GM10248 (cell line): ENCODE measurements at regions not wholly inside any gene's neighbourhood (a gene's known extent, or its start where the extent isn't known, plus 50 kb on each side); places are given as distances from the start of the nearest gene placed in this dataset.

Source experiments
- CTCF ChIA-PET: fragments of 300-600 bp; sonication (Branson Sonifier 250); formaldehyde crosslinking; extraction: SDS; loops from one replicate; lab custom pipeline; 2021; ENCODE audit warnings: antibody characterized with exemption; lab: Yijun Ruan, JAX
- POLR2A ChIA-PET: fragments of 350-650 bp; sonication (Branson Sonifier 250); formaldehyde crosslinking; extraction: SDS; loops from one replicate; lab custom pipeline; 2020; ENCODE audit warnings: antibody characterized with exemption; lab: Yijun Ruan, JAX
- DNase-seq: peaks from one replicate; pipeline ENCODE4 v3.0.0; 2012; ENCODE audit errors: extremely low spot score
- CTCF ChIP-seq: IDR thresholded peaks from 2 replicates; pipeline ENCODE4 v1.5.1; 2012; ENCODE audit warnings: mild to moderate bottlenecking, low read depth; ENCODE audit errors: extremely low read depth, missing control alignments, control extremely low read depth

GRCh38 chr2:58812771-58813344, 571.7 kb upstream of the FANCL start:
- ChIA-PET CTCF (interaction anchor here (1.4 kb wide), 1 partner anchor 8 kb away, joined by 3 read pairs; no protein-coding TSS in a partner anchor), POLR2A (no interaction called here)
- no peak for DNase-seq
- TF ChIP-seq CTCF, result no peak

GRCh38 chr2:58805126-58805525, 564.0 kb upstream of the FANCL start:
- POLR2A ChIA-PET, result no interaction called here
- CTCF ChIA-PET, result no interaction called here
- no peak for TF ChIP-seq CTCF

GRCh38 chr2:58803192-58803591, 562.1 kb upstream of the FANCL start:
- TF ChIP-seq CTCF, result no peak
- ChIA-PET CTCF (no interaction called here), POLR2A (no interaction called here)
- DNase-seq, result no peak

More at GRCh38 chr2:58805126-58805525, 564.0 kb upstream of the FANCL start:
- DNase-seq, result no peak

GRCh38 chr2:58800881-58801280, 559.8 kb upstream of the FANCL start:
- DNase-seq, result no peak
- POLR2A ChIA-PET, result no interaction called here
- CTCF ChIA-PET, result interaction anchor here (3.5 kb wide), 1 partner anchor 12 kb away, joined by 14 read pairs; no protein-coding TSS in a partner anchor
- TF ChIP-seq CTCF, result no peak

- POLR2A ChIA-PET, result no interaction called here
Measured at GRCh38 chr2:58798676-58799208, 557.6 kb upstream of the FANCL start.

More at GRCh38 chr2:58798676-58799208, 557.6 kb upstream of the FANCL start:
- CTCF ChIA-PET, result interaction anchor here (1.4 to 3.5 kb wide), 2 partner anchors 10 to 34 kb away, joined by 3 to 14 read pairs; no protein-coding TSS in a partner anchor
- TF ChIP-seq CTCF, result no peak
- no peak for DNase-seq
